ENCODE measurements at regions not wholly inside any gene's neighbourhood (a gene's known extent, or its start where the extent isn't known, plus 50 kb on each side); places are given as distances from the start of the nearest gene placed in this dataset.
A peak's percentile ranks its signal among the peaks of the same experiment; 100 is the strongest.

DNA sequence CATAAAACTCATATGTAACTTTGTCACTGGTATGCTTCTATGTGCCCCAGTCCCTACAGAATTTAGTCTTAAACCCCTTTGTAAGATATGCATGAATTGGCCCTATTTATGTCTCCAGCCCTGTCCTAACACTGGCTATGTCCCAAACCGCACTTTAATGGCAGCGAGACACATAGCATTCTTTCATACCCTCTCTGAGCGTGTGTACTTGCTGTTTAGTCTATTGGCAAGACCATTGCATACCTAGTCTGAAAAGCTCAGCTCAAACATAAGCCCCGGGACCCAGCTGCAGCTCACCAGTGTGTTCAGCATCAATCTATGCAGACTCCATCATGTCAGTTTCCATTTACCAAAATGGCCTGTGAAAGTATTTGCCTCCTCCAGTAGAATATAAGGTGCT, 1018.4 kb upstream of the TENM3 start:
- Histone ChIP-seq H3K27ac (ENCODE audit: low read depth, low read length) (peak overlapping the region; percentile 71), H3K36me3 (ENCODE audit: control insufficient read depth, insufficient read depth, low read length) (no peaks in the 10 kb centered on the region), H3K4me1 (ENCODE audit: control insufficient read depth, insufficient read depth, low read length) (no peaks in the 10 kb centered on the region), H3K4me3 (ENCODE audit: low read depth, low read length) (no peak overlapping the region), H3K9me3 (ENCODE audit: control insufficient read depth, insufficient read depth, low read length) (no peaks in the 10 kb centered on the region), H3K27me3 (ENCODE audit: control insufficient read depth, insufficient read depth, low read length) (no peaks in the 10 kb centered on the region)
- DNase-seq (ENCODE audit: low read depth in 4 of 6, low spot score in 6 of 6) = peak in 4 of 6 donors; percentile 18 to 65 (median 36)
- 39% methylated on average over 3 of the region's 4 CpGs for WGBS (ENCODE audit: insufficient coverage)

DNA sequence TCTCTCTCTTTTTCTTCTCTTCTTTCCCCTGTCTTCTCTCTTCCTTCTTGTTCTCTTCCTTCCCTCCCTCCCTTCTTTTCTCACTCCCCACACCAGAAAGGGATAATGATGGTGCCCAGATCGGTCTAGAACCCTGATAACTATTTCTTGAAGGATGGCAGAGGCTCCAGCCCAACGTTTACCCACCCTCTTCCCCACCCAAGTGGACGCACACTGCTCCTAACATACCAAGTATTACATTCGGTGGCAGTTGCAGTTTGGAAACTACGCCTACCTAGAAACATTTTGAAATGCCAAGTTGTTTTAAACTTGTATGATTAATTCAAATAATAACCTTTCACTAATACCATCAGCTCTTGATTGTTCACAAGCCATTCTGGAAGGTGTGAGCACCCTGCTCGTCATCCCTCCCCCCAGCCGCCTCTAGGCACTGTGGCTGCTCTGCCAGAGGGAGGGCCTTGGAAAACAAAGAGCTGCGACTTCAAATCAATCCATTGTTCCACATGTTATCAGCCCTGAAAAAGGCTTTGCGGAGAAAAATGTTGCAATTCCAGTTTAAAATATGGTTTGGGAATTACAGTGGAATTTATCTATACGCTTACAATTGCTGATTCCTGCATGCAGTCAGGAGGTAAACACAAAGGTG, 1017.5 kb upstream of the TENM3 start:
- Histone ChIP-seq H3K27ac (ENCODE audit: low read depth, low read length) (peak overlapping the region; percentile 71), H3K36me3 (ENCODE audit: control insufficient read depth, insufficient read depth, low read length) (no peaks in the 10 kb centered on the region), H3K4me3 (ENCODE audit: low read depth, low read length) (no peak overlapping the region), H3K4me1 (ENCODE audit: control insufficient read depth, insufficient read depth, low read length) (no peaks in the 10 kb centered on the region), H3K9me3 (ENCODE audit: control insufficient read depth, insufficient read depth, low read length) (no peaks in the 10 kb centered on the region), H3K27me3 (ENCODE audit: control insufficient read depth, insufficient read depth, low read length) (no peaks in the 10 kb centered on the region)
- no peak for DNase-seq (ENCODE audit: low read depth in 4 of 6, low spot score in 6 of 6)
- 40% methylated on average over 2 of the region's 10 CpGs for WGBS (ENCODE audit: insufficient coverage)

- Histone ChIP-seq H3K4me1 (ENCODE audit: control insufficient read depth, insufficient read depth, low read length) (no peaks in the 10 kb centered on the region), H3K9me3 (ENCODE audit: control insufficient read depth, insufficient read depth, low read length) (no peaks in the 10 kb centered on the region), H3K36me3 (ENCODE audit: control insufficient read depth, insufficient read depth, low read length) (no peaks in the 10 kb centered on the region), H3K27ac (ENCODE audit: low read depth, low read length) (no peak overlapping the region), H3K27me3 (ENCODE audit: control insufficient read depth, insufficient read depth, low read length) (no peaks in the 10 kb centered on the region), H3K4me3 (ENCODE audit: low read depth, low read length) (no peak overlapping the region)
- DNase-seq (ENCODE audit: low read depth in 4 of 6, low spot score in 6 of 6) = peak in 1 of 6 donors; percentile 77
- WGBS (ENCODE audit: insufficient coverage) = 75% methylated on average over 9 of the region's 13 CpGs
Measured at GRCh38 chr4:181234951-181235680, 1008.1 kb upstream of the TENM3 start.

- no peak for DNase-seq (ENCODE audit: low read depth in 4 of 6, low spot score in 6 of 6)
- WGBS (ENCODE audit: insufficient coverage) = 90% methylated on average over 3 of the region's 6 CpGs
- no peaks in the 10 kb centered on the region for H3K36me3 ChIP-seq (ENCODE audit: control insufficient read depth, insufficient read depth, low read length)
- no peaks in the 10 kb centered on the region for H3K9me3 ChIP-seq (ENCODE audit: control insufficient read depth, insufficient read depth, low read length)
- no peaks in the 10 kb centered on the region for H3K27me3 ChIP-seq (ENCODE audit: control insufficient read depth, insufficient read depth, low read length)
- no peak overlapping the region for H3K4me3 ChIP-seq (ENCODE audit: low read depth, low read length)
- H3K4me1 ChIP-seq (ENCODE audit: control insufficient read depth, insufficient read depth, low read length) = no peaks in the 10 kb centered on the region
- H3K27ac ChIP-seq (ENCODE audit: low read depth, low read length) = no peak overlapping the region
Measured at GRCh38 chr4:181245326-181245725, 997.9 kb upstream of the TENM3 start.

DNA sequence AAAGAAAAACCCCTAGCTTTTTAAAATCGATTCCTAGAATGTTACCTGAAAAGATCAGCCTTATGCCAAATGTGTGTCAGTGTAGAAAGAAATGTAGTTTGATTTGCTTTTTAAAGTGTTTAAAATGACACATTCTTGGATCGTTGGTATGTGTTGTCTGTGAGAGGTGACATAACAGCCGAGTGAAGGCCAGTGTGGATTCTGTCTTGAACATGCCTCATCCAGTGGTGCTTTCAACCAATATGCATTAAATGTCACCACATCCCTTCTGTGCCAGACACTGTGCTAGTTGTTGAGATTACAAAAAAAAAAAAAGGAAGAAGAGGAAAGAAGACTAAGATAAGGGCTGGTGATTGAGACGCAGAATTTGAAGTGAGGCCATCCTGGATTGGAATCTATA, 994.2 kb upstream of the TENM3 start:
- 83% methylated on average over 1 of the region's 4 CpGs for WGBS (ENCODE audit: insufficient coverage)
- DNase-seq (ENCODE audit: low read depth in 4 of 6, low spot score in 6 of 6) = peak in 1 of 6 donors; percentile 68
- Histone ChIP-seq H3K4me1 (ENCODE audit: control insufficient read depth, insufficient read depth, low read length) (no peaks in the 10 kb centered on the region), H3K9me3 (ENCODE audit: control insufficient read depth, insufficient read depth, low read length) (no peaks in the 10 kb centered on the region), H3K27me3 (ENCODE audit: control insufficient read depth, insufficient read depth, low read length) (no peaks in the 10 kb centered on the region), H3K27ac (ENCODE audit: low read depth, low read length) (no peak overlapping the region), H3K4me3 (ENCODE audit: low read depth, low read length) (no peak overlapping the region), H3K36me3 (ENCODE audit: control insufficient read depth, insufficient read depth, low read length) (no peaks in the 10 kb centered on the region)

GRCh38 chr4:181254771-181255170, 988.4 kb upstream of the TENM3 start:
- Histone ChIP-seq H3K36me3 (ENCODE audit: control insufficient read depth, insufficient read depth, low read length) (no peaks in the 10 kb centered on the region), H3K4me1 (ENCODE audit: control insufficient read depth, insufficient read depth, low read length) (no peaks in the 10 kb centered on the region), H3K4me3 (ENCODE audit: low read depth, low read length) (no peak overlapping the region), H3K27ac (ENCODE audit: low read depth, low read length) (no peak overlapping the region), H3K9me3 (ENCODE audit: control insufficient read depth, insufficient read depth, low read length) (no peaks in the 10 kb centered on the region), H3K27me3 (ENCODE audit: control insufficient read depth, insufficient read depth, low read length) (no peaks in the 10 kb centered on the region)
- no peak for DNase-seq (ENCODE audit: low read depth in 4 of 6, low spot score in 6 of 6)
- WGBS (ENCODE audit: insufficient coverage) = no CpG with 5 or more reads among the region's 6 CpGs

DNA sequence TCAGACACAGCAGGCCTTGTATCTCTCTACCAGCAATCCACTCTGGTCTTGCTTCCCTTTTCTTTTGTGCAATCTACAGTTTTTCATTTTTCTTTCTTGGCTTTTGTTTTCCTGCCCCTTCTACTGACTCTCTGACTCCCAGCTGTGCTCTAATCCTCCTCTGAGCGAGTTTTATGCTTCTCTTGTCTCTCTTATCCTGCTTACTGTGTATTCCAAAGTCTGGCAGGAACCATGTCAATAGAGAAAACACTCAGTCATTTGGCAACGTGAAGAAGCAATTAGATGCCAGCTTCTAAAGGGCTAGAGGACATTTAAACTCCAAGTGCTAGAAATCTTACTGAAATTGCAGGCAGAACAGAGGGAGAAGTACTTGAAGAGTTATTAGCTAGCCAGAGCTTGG, 984.6 kb upstream of the TENM3 start:
- Histone ChIP-seq H3K27me3 (ENCODE audit: control insufficient read depth, insufficient read depth, low read length) (no peaks in the 10 kb centered on the region), H3K27ac (ENCODE audit: low read depth, low read length) (no peak overlapping the region), H3K36me3 (ENCODE audit: control insufficient read depth, insufficient read depth, low read length) (no peaks in the 10 kb centered on the region), H3K4me1 (ENCODE audit: control insufficient read depth, insufficient read depth, low read length) (no peaks in the 10 kb centered on the region), H3K4me3 (ENCODE audit: low read depth, low read length) (no peak overlapping the region), H3K9me3 (ENCODE audit: control insufficient read depth, insufficient read depth, low read length) (no peaks in the 10 kb centered on the region)
- 0% methylated on average over 2 of the region's 2 CpGs for WGBS (ENCODE audit: insufficient coverage)
- DNase-seq (ENCODE audit: low read depth in 4 of 6, low spot score in 6 of 6) = peak in 1 of 6 donors; percentile 29

GRCh38 chr4:181259081-181259709, 984.0 kb upstream of the TENM3 start:
- Histone ChIP-seq H3K4me1 (ENCODE audit: control insufficient read depth, insufficient read depth, low read length) (no peaks in the 10 kb centered on the region), H3K27ac (ENCODE audit: low read depth, low read length) (no peak overlapping the region), H3K27me3 (ENCODE audit: control insufficient read depth, insufficient read depth, low read length) (no peaks in the 10 kb centered on the region), H3K4me3 (ENCODE audit: low read depth, low read length) (no peak overlapping the region), H3K36me3 (ENCODE audit: control insufficient read depth, insufficient read depth, low read length) (no peaks in the 10 kb centered on the region), H3K9me3 (ENCODE audit: control insufficient read depth, insufficient read depth, low read length) (no peaks in the 10 kb centered on the region)
- DNase-seq (ENCODE audit: low read depth in 4 of 6, low spot score in 6 of 6) = peak in 1 of 6 donors; percentile 77
- 33% methylated on average over 1 of the region's 4 CpGs for WGBS (ENCODE audit: insufficient coverage)

DNA sequence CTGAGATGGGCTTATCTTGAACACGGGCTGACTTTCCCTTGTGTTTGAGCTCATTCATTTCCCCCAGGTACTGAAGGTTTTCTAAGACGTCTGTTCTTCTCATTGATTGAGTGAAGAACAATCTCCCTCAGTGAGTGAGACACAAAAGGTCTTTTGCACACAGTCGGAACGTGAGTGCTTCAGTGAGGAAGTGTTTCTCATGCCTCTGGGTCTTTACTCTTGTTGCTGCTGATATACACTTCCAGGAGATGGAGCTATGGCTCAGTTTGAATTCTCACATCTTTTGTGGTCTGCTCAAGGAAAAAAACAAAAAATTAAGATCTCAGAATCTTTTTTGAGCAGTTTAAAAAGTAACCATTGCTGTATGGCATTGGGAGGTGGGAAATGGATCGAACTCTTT, 981.9 kb upstream of the TENM3 start:
- Histone ChIP-seq H3K9me3 (ENCODE audit: control insufficient read depth, insufficient read depth, low read length) (no peaks in the 10 kb centered on the region), H3K27me3 (ENCODE audit: control insufficient read depth, insufficient read depth, low read length) (no peaks in the 10 kb centered on the region), H3K4me1 (ENCODE audit: control insufficient read depth, insufficient read depth, low read length) (peaks cover 4% of the 10 kb centered on the region), H3K27ac (ENCODE audit: low read depth, low read length) (no peak overlapping the region), H3K4me3 (ENCODE audit: low read depth, low read length) (no peak overlapping the region), H3K36me3 (ENCODE audit: control insufficient read depth, insufficient read depth, low read length) (no peaks in the 10 kb centered on the region)
- 27% methylated on average over 3 of the region's 5 CpGs for WGBS (ENCODE audit: insufficient coverage)
- DNase-seq (ENCODE audit: low read depth in 4 of 6, low spot score in 6 of 6) = peak in 2 of 6 donors; percentile 50 to 71

All from spinal cord (tissue), 9 donors.